SK-N-SH (cell line): ENCODE measurements at regions not wholly inside any gene's neighbourhood (a gene's known extent, or its start where the extent isn't known, plus 50 kb on each side); places are given as distances from the start of the nearest gene placed in this dataset.
"Not testable (repeated sequence)": the region's sequence is repeated elsewhere in the genome, so short reads cannot be mapped to it uniquely, and the experiment has no call there.

ENCODE experiments used
- CTCF ChIA-PET: fragments of 300-600, 350-600 bp; formaldehyde crosslinking; extraction: SDS; loops from one replicate; lab custom pipeline; 2021; lab: Yijun Ruan, JAX
- POLR2A ChIA-PET: fragments of 350-600 bp; sonication (Branson Sonifier 250); formaldehyde crosslinking; extraction: SDS; loops from one replicate; lab custom pipeline; 2020; ENCODE audit warnings: antibody characterized with exemption, inconsistent platforms; lab: Yijun Ruan, JAX
- DNase-seq: peaks from one replicate; pipeline ENCODE4 v3.0.0; 2012
- H2AFZ ChIP-seq: fragments of 200-600 bp; sonication (generic); 2 replicates; pipeline ENCODE4 v1.8.1; 2016; ENCODE audit warnings: antibody characterized with exemption, mild to moderate bottlenecking, low read depth
- H3F3A ChIP-seq: fragments of 200-600 bp; sonication (generic); replicated peaks from 2 replicates; pipeline ENCODE3; 2016; ENCODE audit warnings: antibody characterized with exemption, mild to moderate bottlenecking; ENCODE audit not compliant: insufficient read depth
- H3K27ac ChIP-seq, 2 experiments: fragments of 200-500 bp in 1 of 2; fragments of 200-600 bp in 1 of 2; sonication (Bioruptor generic) in 1 of 2; sonication (generic), shearing (Covaris generic) in 1 of 2; 2 replicates each; pipeline versions ENCODE4 v1.5.1 to v1.6.1; 2014 to 2016; ENCODE audit warnings: low read depth in 2 of 2, inconsistent platforms in 1 of 2, low read length in 1 of 2, mild to moderate bottlenecking in 1 of 2, mixed read lengths in 1 of 2
- H3K27me3 ChIP-seq: fragments of 200-600 bp; sonication (generic), shearing (Covaris generic); 2 replicates; pipeline ENCODE4 v1.6.1; 2016; ENCODE audit warnings: mixed run types; ENCODE audit not compliant: insufficient read depth
- H3K36me3 ChIP-seq, 2 experiments: fragments of 200-500 bp in 1 of 2; fragments of 200-600 bp in 1 of 2; sonication (Bioruptor generic) in 1 of 2; sonication (generic) in 1 of 2; replicated peaks in 1 of 2; 2 replicates each; pipeline versions ENCODE3 to v1.5.1; 2014 to 2016; ENCODE audit warnings: low read length in 1 of 2, mild to moderate bottlenecking in 1 of 2; ENCODE audit not compliant: insufficient read depth in 2 of 2, control insufficient read depth in 1 of 2
- H3K4me1 ChIP-seq, 2 experiments: fragments of 200-500 bp in 1 of 2; fragments of 200-600 bp in 1 of 2; sonication (Bioruptor generic) in 1 of 2; sonication (generic), shearing (Covaris generic) in 1 of 2; 2 replicates each; pipeline versions ENCODE4 v1.5.1 to v1.6.1; 2014 to 2016; ENCODE audit warnings: low read depth in 1 of 2, low read length in 1 of 2, mixed run types in 1 of 2; ENCODE audit not compliant: insufficient read depth in 2 of 2, control insufficient read depth in 1 of 2
- H3K4me2 ChIP-seq: fragments of 200-600 bp; sonication (generic), shearing (Covaris generic); 2 replicates; pipeline ENCODE4 v1.6.1; 2017; ENCODE audit warnings: mixed run types
- H3K4me3 ChIP-seq, 2 experiments: fragments of 200-500 bp in 1 of 2; fragments of 200-600 bp in 1 of 2; sonication (Bioruptor generic) in 1 of 2; sonication (generic), shearing (Covaris generic) in 1 of 2; 2 replicates each; pipeline versions ENCODE4 v1.5.1 to v1.8.1; 2014 to 2016; ENCODE audit warnings: low read depth in 2 of 2, inconsistent platforms in 1 of 2, low read length in 1 of 2, mild to moderate bottlenecking in 1 of 2, mixed read lengths in 1 of 2, moderate library complexity in 1 of 2
- H3K79me2 ChIP-seq: fragments of 200-600 bp; sonication (generic); 2 replicates; pipeline ENCODE4 v1.8.1; 2017; ENCODE audit warnings: mild to moderate bottlenecking; ENCODE audit not compliant: insufficient read depth
- H3K9ac ChIP-seq: fragments of 200-600 bp; sonication (generic); 2 replicates; pipeline ENCODE4 v1.6.1; 2017; ENCODE audit warnings: mixed run types
- H3K9me2 ChIP-seq: fragments of 200-600 bp; sonication (generic); 2 replicates; pipeline ENCODE4 v1.6.1; 2017; ENCODE audit warnings: mixed run types
- H3K9me3 ChIP-seq: fragments of 200-600 bp; sonication (generic); 2 replicates; pipeline ENCODE4 v1.6.1; 2017; ENCODE audit warnings: mixed run types, mild to moderate bottlenecking, moderate library complexity
- H4K20me1 ChIP-seq: fragments of 200-600 bp; sonication (generic); 2 replicates; pipeline ENCODE4 v1.6.1; 2017; ENCODE audit warnings: mild to moderate bottlenecking, mixed run types; ENCODE audit not compliant: insufficient read depth
- CHD2 ChIP-seq: fragments of 150-350 bp; IDR thresholded peaks from 2 replicates; pipeline ENCODE4 v1.6.1; 2018; ENCODE audit warnings: low read length; ENCODE audit not compliant: partially characterized antibody
- ELF1 ChIP-seq: IDR thresholded peaks from 2 replicates; pipeline ENCODE4 v1.4.0; 2012
- EZH2phosphoT487 ChIP-seq: fragments of 200-600 bp; sonication (generic); IDR thresholded peaks from 2 replicates; pipeline ENCODE4 v1.6.1; 2017; ENCODE audit warnings: low read depth, mixed run types, mild to moderate bottlenecking, antibody characterized with exemption, moderate library complexity, borderline replicate concordance
- FOXJ3 ChIP-seq: sonication (generic); formaldehyde crosslinking; IDR thresholded peaks from 2 replicates; pipeline ENCODE4 v1.5.1; 2020; ENCODE audit warnings: mild to moderate bottlenecking, missing genetic modification reagents
- FOXM1 ChIP-seq: IDR thresholded peaks from 2 replicates; pipeline ENCODE4 v1.4.0; 2012; ENCODE audit warnings: low read depth, mild to moderate bottlenecking
- GABPA ChIP-seq: IDR thresholded peaks from 2 replicates; pipeline ENCODE4 v1.4.0; 2012; ENCODE audit warnings: low read depth, mild to moderate bottlenecking
- MEF2A ChIP-seq: IDR thresholded peaks from 2 replicates; pipeline ENCODE4 v1.4.0; 2012; ENCODE audit warnings: low read depth, borderline replicate concordance
- RAD21 ChIP-seq: IDR thresholded peaks from 2 replicates; pipeline ENCODE4 v1.6.1; 2012; ENCODE audit warnings: mild to moderate bottlenecking, low read length
- WGBS: methylation state at CpG from one replicate; pipeline ENCODE4 v1.1.6; 2017; ENCODE audit warnings: low lambda C conversion rate; 5-methylcytosine and 5-hydroxymethylcytosine counted together
- TF ChIP-seq, protein P1 (sequence below): fragments of 200-600 bp; sonication (generic); IDR thresholded peaks from 2 replicates; pipeline ENCODE4 v1.6.1; 2017; ENCODE audit warnings: antibody characterized with exemption, mild to moderate bottlenecking, moderate library complexity
- TF ChIP-seq, protein P2 (sequence below): IDR thresholded peaks from 2 replicates; pipeline ENCODE4 v1.4.0; 2012; ENCODE audit warnings: low read depth, borderline replicate concordance
- TF ChIP-seq, protein P3 (sequence below): IDR thresholded peaks from 2 replicates; pipeline ENCODE4 v1.4.0; 2012; ENCODE audit warnings: low read depth
- TF ChIP-seq, protein P4 (sequence below): fragments of 150-350 bp; IDR thresholded peaks from 2 replicates; pipeline ENCODE4 v1.6.1; 2016; ENCODE audit warnings: mild to moderate bottlenecking, low read depth, low read length

DNA sequence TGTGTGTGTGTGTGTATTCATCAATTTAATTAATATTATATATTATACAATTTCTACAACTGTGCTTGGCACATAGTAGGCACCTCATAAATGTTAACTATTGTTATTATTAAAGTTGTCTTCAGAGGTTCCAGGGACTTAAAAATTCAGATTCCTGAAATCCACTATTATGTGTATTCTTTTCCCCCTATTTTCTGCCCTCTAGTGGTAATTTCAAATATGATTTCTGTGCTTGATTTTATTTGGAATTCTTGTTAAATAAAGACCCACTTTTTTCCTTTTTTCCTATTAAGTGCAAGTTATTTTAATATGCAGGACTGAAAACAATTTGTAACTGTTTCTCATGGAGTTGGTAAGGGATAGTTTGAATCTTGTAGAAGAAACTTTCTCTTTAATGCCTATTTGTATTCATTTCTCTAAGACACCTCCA is 72.0 kb upstream of the EMB start:
- H3K4me3 ChIP-seq, H3K79me2 ChIP-seq, H3K4me1 ChIP-seq, H3K9me3 ChIP-seq: not testable (repeated sequence)
- CTCF ChIA-PET, result interaction anchor here (0.8 to 1.2 kb wide), 6 partner anchors 12 to 238 kb away, joined by 3 to 5 read pairs (median 3); no protein-coding TSS in a partner anchor
- peak overlapping the region; percentile 59; the same call in 1 of the 2 replicates for H2AFZ ChIP-seq
- 0 out of 2 replicates have a peak, but pooled peaks have one; percentile 7 for TF ChIP-seq RAD21
- TF ChIP-seq, protein P1, sequence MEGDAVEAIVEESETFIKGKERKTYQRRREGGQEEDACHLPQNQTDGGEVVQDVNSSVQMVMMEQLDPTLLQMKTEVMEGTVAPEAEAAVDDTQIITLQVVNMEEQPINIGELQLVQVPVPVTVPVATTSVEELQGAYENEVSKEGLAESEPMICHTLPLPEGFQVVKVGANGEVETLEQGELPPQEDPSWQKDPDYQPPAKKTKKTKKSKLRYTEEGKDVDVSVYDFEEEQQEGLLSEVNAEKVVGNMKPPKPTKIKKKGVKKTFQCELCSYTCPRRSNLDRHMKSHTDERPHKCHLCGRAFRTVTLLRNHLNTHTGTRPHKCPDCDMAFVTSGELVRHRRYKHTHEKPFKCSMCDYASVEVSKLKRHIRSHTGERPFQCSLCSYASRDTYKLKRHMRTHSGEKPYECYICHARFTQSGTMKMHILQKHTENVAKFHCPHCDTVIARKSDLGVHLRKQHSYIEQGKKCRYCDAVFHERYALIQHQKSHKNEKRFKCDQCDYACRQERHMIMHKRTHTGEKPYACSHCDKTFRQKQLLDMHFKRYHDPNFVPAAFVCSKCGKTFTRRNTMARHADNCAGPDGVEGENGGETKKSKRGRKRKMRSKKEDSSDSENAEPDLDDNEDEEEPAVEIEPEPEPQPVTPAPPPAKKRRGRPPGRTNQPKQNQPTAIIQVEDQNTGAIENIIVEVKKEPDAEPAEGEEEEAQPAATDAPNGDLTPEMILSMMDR, result peak; percentile 60
- TF ChIP-seq, all 33 proteins: peak for 2; not testable (repeated sequence) for 31
- H4K20me1 ChIP-seq, H3K27ac ChIP-seq, H3K36me3 ChIP-seq, H3K4me2 ChIP-seq, H3K9me2 ChIP-seq, POLR2A ChIA-PET, H3F3A ChIP-seq, DNase-seq, H3K9ac ChIP-seq, H3K27me3 ChIP-seq: not testable (repeated sequence)

DNA sequence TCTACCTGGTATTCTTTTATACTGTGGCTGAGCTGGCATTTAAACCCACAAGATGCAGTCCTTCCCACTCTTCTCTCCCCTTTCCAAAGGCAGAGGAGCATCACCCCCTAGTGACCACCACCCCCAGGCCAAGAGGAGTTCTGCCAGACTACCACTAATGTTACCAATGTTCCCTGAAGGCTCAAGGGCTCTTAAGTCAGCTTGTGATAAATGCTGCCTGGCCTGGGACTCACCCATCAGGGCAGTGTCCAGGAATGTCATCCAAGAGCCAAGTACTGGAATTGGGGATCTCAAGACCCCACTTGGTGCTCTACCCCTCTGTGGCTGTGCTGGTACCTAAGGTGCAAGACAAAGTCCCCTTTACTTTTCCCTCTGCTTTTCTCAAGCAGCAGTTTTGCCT is 80.0 kb upstream of the EMB start:
- H3K4me1 ChIP-seq, H3K4me3 ChIP-seq, H3K4me2 ChIP-seq, H3K9ac ChIP-seq, H4K20me1 ChIP-seq, H3K79me2 ChIP-seq, H3K27ac ChIP-seq, DNase-seq, H3F3A ChIP-seq, CTCF ChIA-PET, H3K36me3 ChIP-seq, H3K9me3 ChIP-seq, H3K27me3 ChIP-seq, H2AFZ ChIP-seq, POLR2A ChIA-PET, H3K9me2 ChIP-seq: not testable (repeated sequence)

DNA sequence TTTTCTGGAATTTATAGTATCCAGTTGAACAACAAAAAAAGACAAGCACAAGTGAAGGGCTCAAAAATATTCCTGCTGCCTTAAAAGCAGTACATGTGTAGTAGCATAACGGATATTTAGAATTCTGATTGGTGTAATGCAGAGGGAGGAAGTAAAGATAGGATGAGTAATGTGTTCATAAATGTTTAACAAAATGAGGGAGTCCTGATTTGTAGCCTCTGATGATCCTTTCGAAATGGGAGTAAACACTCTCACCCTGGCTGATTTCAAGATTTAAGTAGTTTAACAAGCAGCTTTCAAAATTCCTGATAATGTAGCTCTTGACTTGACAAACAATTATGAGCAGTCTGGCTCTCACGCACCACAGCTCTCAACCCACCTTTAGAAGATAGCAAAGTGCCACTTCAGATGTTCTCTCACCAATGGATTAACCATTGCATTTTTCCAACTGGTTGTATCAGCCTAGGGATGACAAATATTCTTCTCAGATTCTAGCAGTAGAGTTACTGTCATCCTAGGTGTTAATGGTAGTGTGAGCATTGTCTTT is 86.5 kb upstream of the EMB start:
- H2AFZ ChIP-seq, H3K4me3 ChIP-seq, POLR2A ChIA-PET, H3K79me2 ChIP-seq, CTCF ChIA-PET, H3F3A ChIP-seq, H3K9me3 ChIP-seq, DNase-seq, H3K9me2 ChIP-seq, H3K27ac ChIP-seq, H3K36me3 ChIP-seq, H4K20me1 ChIP-seq, H3K4me1 ChIP-seq, H3K9ac ChIP-seq, H3K27me3 ChIP-seq, H3K4me2 ChIP-seq: not testable (repeated sequence)
- WGBS, result 34% methylated on average over 3 of the region's 3 CpGs

DNA sequence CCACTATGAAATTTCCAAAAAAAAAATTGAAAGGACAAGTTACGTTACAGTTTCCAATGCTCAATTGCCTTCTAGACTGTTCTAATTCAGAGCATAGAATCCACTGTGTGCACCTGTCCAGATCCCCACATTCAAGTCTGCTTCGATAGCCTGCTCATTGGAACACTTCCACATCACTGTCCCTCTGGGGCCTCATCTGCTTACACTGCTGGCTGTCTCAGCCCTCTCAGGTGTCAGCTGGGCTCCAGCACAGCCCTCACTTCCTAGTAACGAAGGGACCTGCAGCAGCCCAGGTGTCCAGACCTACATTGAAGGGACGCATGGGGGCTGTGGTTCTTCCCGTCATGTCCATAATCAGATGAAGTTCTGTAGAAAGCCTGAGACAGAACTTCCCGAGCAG is 94.3 kb upstream of the EMB start:
- no peak overlapping the region for H3K27ac ChIP-seq
- no peaks in the 10 kb centered on the region for H3K27me3 ChIP-seq
- H3K79me2 ChIP-seq, result no peaks in the 10 kb centered on the region
- H4K20me1 ChIP-seq, result no peaks in the 10 kb centered on the region
- H2AFZ ChIP-seq, result no peak overlapping the region
- H3K9me3 ChIP-seq, result no peaks in the 10 kb centered on the region
- H3K4me3 ChIP-seq, result no peak overlapping the region
- 28% methylated on average over 6 of the region's 6 CpGs for WGBS
- H3F3A ChIP-seq, result no peaks in the 10 kb centered on the region
- H3K4me1 ChIP-seq, result no peaks in the 10 kb centered on the region
- H3K9ac ChIP-seq, result no peak overlapping the region
- CTCF ChIA-PET, result interaction anchor here (1.0 kb wide), 1 partner anchor 23 kb away, joined by 3 read pairs; no protein-coding TSS in a partner anchor
- no peaks in the 10 kb centered on the region for H3K36me3 ChIP-seq
- TF ChIP-seq FOXJ3 (CRISPR knock-in tag), result no peak
- TF ChIP-seq, protein P2, sequence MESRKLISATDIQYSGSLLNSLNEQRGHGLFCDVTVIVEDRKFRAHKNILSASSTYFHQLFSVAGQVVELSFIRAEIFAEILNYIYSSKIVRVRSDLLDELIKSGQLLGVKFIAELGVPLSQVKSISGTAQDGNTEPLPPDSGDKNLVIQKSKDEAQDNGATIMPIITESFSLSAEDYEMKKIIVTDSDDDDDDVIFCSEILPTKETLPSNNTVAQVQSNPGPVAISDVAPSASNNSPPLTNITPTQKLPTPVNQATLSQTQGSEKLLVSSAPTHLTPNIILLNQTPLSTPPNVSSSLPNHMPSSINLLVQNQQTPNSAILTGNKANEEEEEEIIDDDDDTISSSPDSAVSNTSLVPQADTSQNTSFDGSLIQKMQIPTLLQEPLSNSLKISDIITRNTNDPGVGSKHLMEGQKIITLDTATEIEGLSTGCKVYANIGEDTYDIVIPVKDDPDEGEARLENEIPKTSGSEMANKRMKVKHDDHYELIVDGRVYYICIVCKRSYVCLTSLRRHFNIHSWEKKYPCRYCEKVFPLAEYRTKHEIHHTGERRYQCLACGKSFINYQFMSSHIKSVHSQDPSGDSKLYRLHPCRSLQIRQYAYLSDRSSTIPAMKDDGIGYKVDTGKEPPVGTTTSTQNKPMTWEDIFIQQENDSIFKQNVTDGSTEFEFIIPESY, result no peak
- TF ChIP-seq, protein P3, sequence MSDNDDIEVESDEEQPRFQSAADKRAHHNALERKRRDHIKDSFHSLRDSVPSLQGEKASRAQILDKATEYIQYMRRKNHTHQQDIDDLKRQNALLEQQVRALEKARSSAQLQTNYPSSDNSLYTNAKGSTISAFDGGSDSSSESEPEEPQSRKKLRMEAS, result no peak
- no peak for TF ChIP-seq GABPA
- no peak for TF ChIP-seq EZH2phosphoT487
- TF ChIP-seq CHD2, result no peak
- TF ChIP-seq MEF2A, result no peak
- TF ChIP-seq, protein P4, sequence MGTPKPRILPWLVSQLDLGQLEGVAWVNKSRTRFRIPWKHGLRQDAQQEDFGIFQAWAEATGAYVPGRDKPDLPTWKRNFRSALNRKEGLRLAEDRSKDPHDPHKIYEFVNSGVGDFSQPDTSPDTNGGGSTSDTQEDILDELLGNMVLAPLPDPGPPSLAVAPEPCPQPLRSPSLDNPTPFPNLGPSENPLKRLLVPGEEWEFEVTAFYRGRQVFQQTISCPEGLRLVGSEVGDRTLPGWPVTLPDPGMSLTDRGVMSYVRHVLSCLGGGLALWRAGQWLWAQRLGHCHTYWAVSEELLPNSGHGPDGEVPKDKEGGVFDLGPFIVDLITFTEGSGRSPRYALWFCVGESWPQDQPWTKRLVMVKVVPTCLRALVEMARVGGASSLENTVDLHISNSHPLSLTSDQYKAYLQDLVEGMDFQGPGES, result no peak
- TF ChIP-seq ELF1, result no peak
- TF ChIP-seq FOXM1, result no peak
- DNase-seq, result no peak
- POLR2A ChIA-PET, result no interaction called here
- no peak overlapping the region for H3K4me2 ChIP-seq
- H3K9me2 ChIP-seq, result no peaks in the 10 kb centered on the region
